Neural progenitor cell (in vitro differentiated cells): ENCODE measurements at regions not wholly inside any gene's neighbourhood (a gene's known extent, or its start where the extent isn't known, plus 50 kb on each side); places are given as distances from the start of the nearest gene placed in this dataset.

ENCODE experiments used
- DNase-seq: peaks from one replicate; pipeline ENCODE4 v3.0.0-alpha.2; 2016; ENCODE audit warnings: low spot score
- H2AFZ ChIP-seq: fragments of 200-600 bp; sonication (generic); replicated peaks from 2 replicates; pipeline ENCODE4 v1.6.1; 2016; ENCODE audit warnings: antibody characterized with exemption
- H3F3A ChIP-seq: fragments of 200-600 bp; sonication (generic); 2 replicates; pipeline ENCODE4 v1.6.1; 2016; ENCODE audit warnings: antibody characterized with exemption, low read depth
- H3K27ac ChIP-seq: fragments of 200-600 bp; sonication (generic); 2 replicates; pipeline ENCODE4 v1.5.1; 2016; ENCODE audit warnings: mild to moderate bottlenecking
- H3K27me3 ChIP-seq: fragments of 200-600 bp; sonication (generic); 2 replicates; pipeline ENCODE4 v1.6.1; 2016; ENCODE audit warnings: mild to moderate bottlenecking, moderate library complexity
- H3K36me3 ChIP-seq: fragments of 200-600 bp; sonication (generic); 2 replicates; pipeline ENCODE4 v1.5.1; 2016
- H3K4me1 ChIP-seq: fragments of 200-600 bp; sonication (generic); 2 replicates; pipeline ENCODE4 v1.6.1; 2016; ENCODE audit warnings: mixed run types
- H3K4me2 ChIP-seq: fragments of 200-600 bp; sonication (generic); 2 replicates; pipeline ENCODE4 v1.6.1; 2016
- H3K4me3 ChIP-seq: fragments of 200-600 bp; sonication (generic); 2 replicates; pipeline ENCODE4 v1.5.1; 2016
- H3K79me2 ChIP-seq: fragments of 200-600 bp; sonication (generic); 2 replicates; pipeline ENCODE4 v1.6.1; 2016; ENCODE audit warnings: low read depth
- H3K9ac ChIP-seq: fragments of 200-600 bp; sonication (generic); 2 replicates; pipeline ENCODE4 v1.6.1; 2016
- H3K9me3 ChIP-seq: fragments of 200-600 bp; sonication (generic); 2 replicates; pipeline ENCODE4 v1.5.1; 2016; ENCODE audit warnings: low read depth
- H4K20me1 ChIP-seq: fragments of 200-600 bp; sonication (generic); 2 replicates; pipeline ENCODE4 v1.6.1; 2016; ENCODE audit warnings: low read depth
- H3K27ac Mint-ChIP-seq: 3 replicates; pipeline ENCODE4 v1.8.0; 2021; ENCODE audit warnings: mixed read lengths
- H3K27me3 Mint-ChIP-seq: 2 replicates; pipeline ENCODE4 v1.8.0; 2022; ENCODE audit warnings: low read depth, mild to moderate bottlenecking, inconsistent platforms, moderate library complexity, mixed read lengths; ENCODE audit not compliant: insufficient read depth
- H3K36me3 Mint-ChIP-seq: 3 replicates; pipeline ENCODE4 v1.8.0; 2021; ENCODE audit warnings: mixed read lengths
- H3K4me1 Mint-ChIP-seq: 3 replicates; pipeline ENCODE4 v1.8.0; 2021; ENCODE audit warnings: mixed read lengths
- H3K4me3 Mint-ChIP-seq: 3 replicates; pipeline ENCODE4 v1.8.0; 2021; ENCODE audit warnings: mild to moderate bottlenecking, moderate library complexity, mixed read lengths
- H3K9me3 Mint-ChIP-seq: 3 replicates; pipeline ENCODE4 v1.8.0; 2020; ENCODE audit warnings: mixed read lengths
- CTCF ChIP-seq: fragments of 200-600 bp; sonication (generic); IDR thresholded peaks from 2 replicates; pipeline ENCODE4 v1.5.1; 2017; ENCODE audit warnings: antibody characterized with exemption, mild to moderate bottlenecking
- EZH2 ChIP-seq: fragments of 200-600 bp; sonication (generic); IDR thresholded peaks from 2 replicates; pipeline ENCODE4 v1.6.1; 2017; ENCODE audit warnings: antibody characterized with exemption, mild to moderate bottlenecking, moderate library complexity
- EZH2phosphoT487 ChIP-seq: fragments of 200-600 bp; sonication (generic); IDR thresholded peaks from 2 replicates; pipeline ENCODE4 v1.6.1; 2017; ENCODE audit warnings: antibody characterized with exemption

GRCh38 chr4:11182586-11183355, 245.9 kb downstream of the HS3ST1 start:
- Histone ChIP-seq H3K9ac (no peak overlapping the region), H3K36me3 (no peaks in the 10 kb centered on the region), H3K9me3 (no peaks in the 10 kb centered on the region), H4K20me1 (no peaks in the 10 kb centered on the region), H3F3A (no peaks in the 10 kb centered on the region), H3K4me2 (no peak overlapping the region), H2AFZ (no peak overlapping the region), H3K27ac (no peak overlapping the region), H3K4me3 (no peak overlapping the region), H3K4me1 (no peaks in the 10 kb centered on the region), H3K27me3 (no peaks in the 10 kb centered on the region), H3K79me2 (no peaks in the 10 kb centered on the region)
- Mint-ChIP-seq H3K27ac (no peak overlapping the region), H3K4me3 (no peak overlapping the region), H3K27me3 (no peaks in the 10 kb centered on the region), H3K4me1 (peaks cover 6% of the 10 kb centered on the region), H3K9me3 (no peaks in the 10 kb centered on the region), H3K36me3 (no peaks in the 10 kb centered on the region)
- no peak for DNase-seq
- TF ChIP-seq CTCF (no peak), EZH2phosphoT487 (no peak), EZH2 (no peak)

- peaks cover 7% of the 10 kb centered on the region for H3K4me1 Mint-ChIP-seq
- no peak overlapping the region for H3K9ac ChIP-seq
- H2AFZ ChIP-seq = no peak overlapping the region
- no peak for TF ChIP-seq EZH2
- no peak for TF ChIP-seq CTCF
- no peak for TF ChIP-seq EZH2phosphoT487
- no peaks in the 10 kb centered on the region for H3K79me2 ChIP-seq
- H3K36me3 Mint-ChIP-seq = no peaks in the 10 kb centered on the region
- H3K4me2 ChIP-seq = no peak overlapping the region
- no peak overlapping the region for H3K27ac Mint-ChIP-seq
- H4K20me1 ChIP-seq = no peaks in the 10 kb centered on the region
- H3K36me3 ChIP-seq = no peaks in the 10 kb centered on the region
- H3K4me3 ChIP-seq = no peak overlapping the region
- H3K27me3 ChIP-seq = no peaks in the 10 kb centered on the region
- H3K4me3 Mint-ChIP-seq = no peak overlapping the region
- H3K4me1 ChIP-seq = no peaks in the 10 kb centered on the region
- no peaks in the 10 kb centered on the region for H3K9me3 Mint-ChIP-seq
- no peak for DNase-seq
- no peak overlapping the region for H3K27ac ChIP-seq
- no peaks in the 10 kb centered on the region for H3K9me3 ChIP-seq
- H3F3A ChIP-seq = no peaks in the 10 kb centered on the region
- no peaks in the 10 kb centered on the region for H3K27me3 Mint-ChIP-seq
Observed at GRCh38 chr4:11182031-11182430, 246.7 kb downstream of the HS3ST1 start.

GRCh38 chr4:11179796-11180195, 248.9 kb downstream of the HS3ST1 start:
- Mint-ChIP-seq H3K27me3 (no peaks in the 10 kb centered on the region), H3K36me3 (no peaks in the 10 kb centered on the region), H3K4me1 (peaks cover 7% of the 10 kb centered on the region), H3K4me3 (no peak overlapping the region), H3K9me3 (no peaks in the 10 kb centered on the region), H3K27ac (no peak overlapping the region)
- H3K4me3 ChIP-seq = no peak overlapping the region
- H3K27ac ChIP-seq = no peak overlapping the region
- H3K4me1 ChIP-seq = no peaks in the 10 kb centered on the region
- no peaks in the 10 kb centered on the region for H3K27me3 ChIP-seq
- no peaks in the 10 kb centered on the region for H4K20me1 ChIP-seq
- no peaks in the 10 kb centered on the region for H3K79me2 ChIP-seq
- H2AFZ ChIP-seq = no peak overlapping the region
- no peaks in the 10 kb centered on the region for H3F3A ChIP-seq
- no peak for DNase-seq
- no peak overlapping the region for H3K9ac ChIP-seq
- H3K4me2 ChIP-seq = no peak overlapping the region
- no peaks in the 10 kb centered on the region for H3K36me3 ChIP-seq
- TF ChIP-seq EZH2phosphoT487 (no peak), EZH2 (no peak), CTCF (no peak)
- no peaks in the 10 kb centered on the region for H3K9me3 ChIP-seq
